Stimulated activated CD4-positive, alpha-beta T cell treated with anti-CD3 and anti-CD28 coated beads, Interleukin-4, amount 100 ng/mL, for 4 hours (primary cell): ENCODE measurements at regions not wholly inside any gene's neighbourhood (a gene's known extent, or its start where the extent isn't known, plus 50 kb on each side); places are given as distances from the start of the nearest gene placed in this dataset.

ENCODE experiments used
- DNase-seq, 2 experiments: peaks; one replicate each; pipeline ENCODE4 v3.0.0-alpha.2; 2020

GRCh38 chr2:158905784-158906183 is 62.7 kb upstream of the TANC1 start:
- DNase-seq = no peak

- DNase-seq = no peak
These were observed 60.4 kb upstream of the TANC1 start for GRCh38 chr2:158907926-158908456.

- no peak for DNase-seq
These were observed 56.3 kb upstream of the TANC1 start for GRCh38 chr2:158912112-158912511.

- DNase-seq = no peak
These were observed 55.7 kb upstream of the TANC1 start for GRCh38 chr2:158912765-158913164.

GRCh38 chr2:158914066-158914465 is 54.4 kb upstream of the TANC1 start:
- no peak for DNase-seq

GRCh38 chr2:158914731-158915130 is 53.7 kb upstream of the TANC1 start:
- DNase-seq = no peak

- no peak for DNase-seq
These were observed 51.3 kb upstream of the TANC1 start for GRCh38 chr2:158917121-158917520.

- DNase-seq = no peak
These were observed 50.0 kb upstream of the TANC1 start for GRCh38 chr2:158918452-158918851.
